ENCODE measurements at regions not wholly inside any gene's neighbourhood (a gene's known extent, or its start where the extent isn't known, plus 50 kb on each side); places are given as distances from the start of the nearest gene placed in this dataset.

DNA sequence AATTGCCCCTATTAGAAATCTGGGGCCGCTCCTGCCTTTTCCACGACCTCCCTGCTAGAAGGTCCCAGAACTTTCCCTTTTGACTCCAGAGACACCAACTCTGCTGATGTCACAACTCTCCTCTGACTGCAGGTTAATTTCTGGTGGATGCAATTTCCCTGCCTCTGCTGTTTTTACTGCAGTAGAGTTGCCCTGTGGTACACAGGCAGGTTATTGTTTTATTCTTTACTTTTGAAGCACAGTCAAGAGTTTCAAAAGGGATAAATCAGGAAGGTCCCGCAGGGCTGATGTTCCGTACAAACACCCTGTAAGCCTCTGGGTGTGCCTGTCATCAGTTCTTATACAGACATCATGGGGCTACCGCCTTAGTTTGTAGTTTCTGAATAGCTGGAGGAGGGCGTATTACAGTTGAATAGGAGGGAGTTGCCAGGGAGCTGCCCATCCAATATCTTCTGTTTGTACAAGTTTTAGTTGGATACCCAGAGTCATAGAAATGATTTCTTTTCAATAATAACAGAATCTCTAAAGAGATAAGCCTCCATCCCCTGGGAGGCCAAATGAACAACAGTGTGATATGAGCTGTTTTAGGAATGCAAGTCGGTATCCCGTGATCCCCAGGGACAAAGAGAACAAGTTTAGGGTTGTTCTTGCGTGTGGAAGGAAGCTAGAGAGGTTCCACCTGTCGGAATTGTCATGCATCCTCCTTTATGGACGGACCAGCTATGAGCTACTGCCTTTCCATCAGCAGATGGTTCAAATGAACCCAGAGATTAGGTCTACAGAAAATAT lies 108.4 kb upstream of the COPS8 start:
- Histone ChIP-seq H4K20me1 (ENCODE audit: insufficient read depth, poor library complexity, severe bottlenecking) (no peaks in the 10 kb centered on the region), H3K4me1 (ENCODE audit: insufficient read depth) (peaks cover 28% of the 10 kb centered on the region), H3K27me3 (no peaks in the 10 kb centered on the region), H3K4me2 (no peak overlapping the region), H3K4me3 (no peak overlapping the region), H3K27ac (peak overlapping the region; percentile 60), H3K36me3 (replicated peaks; ENCODE audit: insufficient read depth, low read depth) (no peaks in the 10 kb centered on the region), H3K9me3 (ENCODE audit: low read depth) (no peaks in the 10 kb centered on the region), H2AFZ (no peak overlapping the region), H3K79me2 (no peaks in the 10 kb centered on the region), H3K9me2 (replicated peaks; ENCODE audit: insufficient read depth) (no peaks in the 10 kb centered on the region)
- no peak for TF ChIP-seq EZH2 (IDR thresholded peaks at IDR 0.05; ENCODE audit: borderline replicate concordance)
- no peak for TF ChIP-seq EZH2phosphoT487 (IDR thresholded peaks at IDR 0.05; ENCODE audit: low read depth, severe bottlenecking, unreplicated experiment)
- TF ChIP-seq, protein P1, sequence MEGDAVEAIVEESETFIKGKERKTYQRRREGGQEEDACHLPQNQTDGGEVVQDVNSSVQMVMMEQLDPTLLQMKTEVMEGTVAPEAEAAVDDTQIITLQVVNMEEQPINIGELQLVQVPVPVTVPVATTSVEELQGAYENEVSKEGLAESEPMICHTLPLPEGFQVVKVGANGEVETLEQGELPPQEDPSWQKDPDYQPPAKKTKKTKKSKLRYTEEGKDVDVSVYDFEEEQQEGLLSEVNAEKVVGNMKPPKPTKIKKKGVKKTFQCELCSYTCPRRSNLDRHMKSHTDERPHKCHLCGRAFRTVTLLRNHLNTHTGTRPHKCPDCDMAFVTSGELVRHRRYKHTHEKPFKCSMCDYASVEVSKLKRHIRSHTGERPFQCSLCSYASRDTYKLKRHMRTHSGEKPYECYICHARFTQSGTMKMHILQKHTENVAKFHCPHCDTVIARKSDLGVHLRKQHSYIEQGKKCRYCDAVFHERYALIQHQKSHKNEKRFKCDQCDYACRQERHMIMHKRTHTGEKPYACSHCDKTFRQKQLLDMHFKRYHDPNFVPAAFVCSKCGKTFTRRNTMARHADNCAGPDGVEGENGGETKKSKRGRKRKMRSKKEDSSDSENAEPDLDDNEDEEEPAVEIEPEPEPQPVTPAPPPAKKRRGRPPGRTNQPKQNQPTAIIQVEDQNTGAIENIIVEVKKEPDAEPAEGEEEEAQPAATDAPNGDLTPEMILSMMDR (IDR thresholded peaks at IDR 0.05; ENCODE audit: poor library complexity), result no peak
- DNase-seq (ENCODE audit: low spot score), result no peak
- WGBS (ENCODE audit: low lambda C conversion rate, missing lambda C conversion rate), result 78% methylated on average over 11 of the region's 11 CpGs

DNA sequence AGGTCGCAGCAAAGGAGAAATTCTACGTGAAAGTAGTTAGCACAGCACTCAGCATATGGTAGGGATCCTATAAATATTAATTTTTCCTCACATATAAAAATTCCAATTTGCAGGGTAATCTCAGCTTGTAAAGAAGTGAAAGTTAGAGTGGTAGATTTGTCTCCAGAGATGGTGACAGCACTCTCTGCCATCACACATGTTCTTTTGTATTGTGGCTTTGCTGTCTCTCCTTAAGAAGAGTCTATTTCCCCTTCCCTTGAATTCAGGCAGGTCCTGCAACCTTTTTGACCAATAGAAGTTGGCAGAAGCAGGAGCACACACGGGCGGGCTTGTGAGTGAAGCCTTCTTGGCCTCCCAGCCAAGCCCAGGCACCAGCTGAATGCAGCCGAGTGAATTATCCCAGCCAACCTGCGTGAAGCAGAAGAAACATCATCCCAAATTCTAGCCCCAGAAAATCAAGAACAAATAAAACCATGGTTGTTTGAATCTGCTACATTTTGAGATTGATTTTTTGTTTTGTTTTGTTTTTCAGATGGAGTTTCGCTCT lies 107.8 kb upstream of the COPS8 start:
- no peak overlapping the region for H3K4me2 ChIP-seq
- H3K27me3 ChIP-seq, result no peaks in the 10 kb centered on the region
- WGBS (ENCODE audit: low lambda C conversion rate, missing lambda C conversion rate), result 91% methylated on average over 7 of the region's 7 CpGs
- no peak for DNase-seq (ENCODE audit: low spot score)
- no peaks in the 10 kb centered on the region for H3K9me3 ChIP-seq (ENCODE audit: low read depth)
- peaks cover 23% of the 10 kb centered on the region for H3K4me1 ChIP-seq (ENCODE audit: insufficient read depth)
- no peaks in the 10 kb centered on the region for H3K9me2 ChIP-seq (replicated peaks; ENCODE audit: insufficient read depth)
- no peaks in the 10 kb centered on the region for H3K36me3 ChIP-seq (replicated peaks; ENCODE audit: insufficient read depth, low read depth)
- no peak overlapping the region for H3K27ac ChIP-seq
- no peak overlapping the region for H3K4me3 ChIP-seq
- no peak overlapping the region for H2AFZ ChIP-seq
- no peak for TF ChIP-seq EZH2 (IDR thresholded peaks at IDR 0.05; ENCODE audit: borderline replicate concordance)
- TF ChIP-seq, protein P1 (IDR thresholded peaks at IDR 0.05; ENCODE audit: poor library complexity), result no peak
- TF ChIP-seq EZH2phosphoT487 (IDR thresholded peaks at IDR 0.05; ENCODE audit: low read depth, severe bottlenecking, unreplicated experiment), result no peak
- H3K79me2 ChIP-seq, result no peaks in the 10 kb centered on the region
- H4K20me1 ChIP-seq (ENCODE audit: insufficient read depth, poor library complexity, severe bottlenecking), result no peaks in the 10 kb centered on the region

DNA sequence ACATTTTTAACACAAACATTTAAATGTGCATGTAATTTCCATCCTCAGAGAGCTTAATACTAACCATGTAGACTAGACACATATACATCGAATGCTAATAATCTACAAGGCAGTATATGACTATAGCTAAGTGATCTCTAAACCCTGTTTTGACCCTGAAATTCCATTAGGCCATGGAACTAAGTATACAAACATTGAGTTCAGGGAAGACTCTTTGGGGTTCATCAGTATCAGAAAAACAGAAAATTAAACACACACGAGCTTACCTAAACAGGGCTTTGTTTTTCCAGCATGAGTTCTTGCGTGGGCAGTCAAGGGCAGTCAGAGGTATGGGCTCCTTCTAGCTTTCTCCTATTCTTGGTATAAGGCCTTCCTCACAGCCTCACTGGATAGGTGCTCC lies 106.0 kb upstream of the COPS8 start:
- no peak overlapping the region for H2AFZ ChIP-seq
- H3K9me3 ChIP-seq (ENCODE audit: low read depth), result no peaks in the 10 kb centered on the region
- peaks cover 12% of the 10 kb centered on the region for H3K4me1 ChIP-seq (ENCODE audit: insufficient read depth)
- no peak for TF ChIP-seq EZH2 (IDR thresholded peaks at IDR 0.05; ENCODE audit: borderline replicate concordance)
- TF ChIP-seq EZH2phosphoT487 (IDR thresholded peaks at IDR 0.05; ENCODE audit: low read depth, severe bottlenecking, unreplicated experiment), result no peak
- TF ChIP-seq, protein P1 (IDR thresholded peaks at IDR 0.05; ENCODE audit: poor library complexity), result no peak
- no peaks in the 10 kb centered on the region for H3K9me2 ChIP-seq (replicated peaks; ENCODE audit: insufficient read depth)
- 87% methylated on average over 3 of the region's 3 CpGs for WGBS (ENCODE audit: low lambda C conversion rate, missing lambda C conversion rate)
- H3K27ac ChIP-seq, result no peak overlapping the region
- no peak overlapping the region for H3K4me3 ChIP-seq
- H3K79me2 ChIP-seq, result no peaks in the 10 kb centered on the region
- no peak for DNase-seq (ENCODE audit: low spot score)
- no peaks in the 10 kb centered on the region for H3K36me3 ChIP-seq (replicated peaks; ENCODE audit: insufficient read depth, low read depth)
- no peaks in the 10 kb centered on the region for H4K20me1 ChIP-seq (ENCODE audit: insufficient read depth, poor library complexity, severe bottlenecking)
- no peak overlapping the region for H3K4me2 ChIP-seq
- no peaks in the 10 kb centered on the region for H3K27me3 ChIP-seq
